GM21619 (cell line): ENCODE measurements at regions not wholly inside any gene's neighbourhood (a gene's known extent, or its start where the extent isn't known, plus 50 kb on each side); places are given as distances from the start of the nearest gene placed in this dataset.
"Not testable (repeated sequence)": the region's sequence is repeated elsewhere in the genome, so short reads cannot be mapped to it uniquely, and the experiment has no call there.

Source experiments
- ATAC-seq: cut with Tn5 transposase; IDR thresholded peaks from one replicate; pipeline ENCODE4 v1.9.1; 2021; ENCODE audit not compliant: unreplicated experiment

GRCh38 chr4:110364911-110365520, 110.9 kb upstream of the ENPEP start:
- ATAC-seq, result no peak

- no peak for ATAC-seq
Measured at GRCh38 chr4:110361921-110362320, 114.0 kb upstream of the ENPEP start.

- no peak for ATAC-seq
Measured at GRCh38 chr4:110359076-110359475, 116.9 kb upstream of the ENPEP start.

GRCh38 chr4:110357521-110357920, 118.4 kb upstream of the ENPEP start:
- ATAC-seq, result no peak

- no peak for ATAC-seq
Measured at GRCh38 chr4:110354460-110354859, 121.5 kb upstream of the ENPEP start.

GRCh38 chr4:110352670-110353442, 123.1 kb upstream of the ENPEP start:
- ATAC-seq, result no peak

- no peak for ATAC-seq
Measured at GRCh38 chr4:110348711-110349383, 127.1 kb upstream of the ENPEP start.

GRCh38 chr4:110347805-110348204, 128.2 kb upstream of the ENPEP start:
- ATAC-seq, result no peak

- ATAC-seq, result no peak
Measured at GRCh38 chr4:110344165-110344564, 131.8 kb upstream of the ENPEP start.

GRCh38 chr4:110343534-110343933, 132.4 kb upstream of the ENPEP start:
- ATAC-seq, result no peak

GRCh38 chr4:110341118-110341517, 134.8 kb upstream of the ENPEP start:
- peak; percentile 59 for ATAC-seq

GRCh38 chr4:110335399-110335798, 137.0 kb upstream of the ELOVL6 start:
- ATAC-seq, result no peak

GRCh38 chr4:110332483-110332882, 134.1 kb upstream of the ELOVL6 start:
- no peak for ATAC-seq

GRCh38 chr4:110326426-110326825, 128.0 kb upstream of the ELOVL6 start:
- not testable (repeated sequence) for ATAC-seq

- peak; percentile 72 for ATAC-seq
Measured at GRCh38 chr4:110310795-110311194, 112.4 kb upstream of the ELOVL6 start.

- ATAC-seq, result no peak
Measured at GRCh38 chr4:110309675-110310074, 111.3 kb upstream of the ELOVL6 start.

GRCh38 chr4:110306303-110306702, 107.9 kb upstream of the ELOVL6 start:
- no peak for ATAC-seq

GRCh38 chr4:110305455-110305854, 107.0 kb upstream of the ELOVL6 start:
- ATAC-seq, result no peak

- peak; percentile 85 for ATAC-seq
Measured at GRCh38 chr4:110296892-110297291, 98.5 kb upstream of the ELOVL6 start.

- ATAC-seq, result no peak
Measured at GRCh38 chr4:110294165-110294564, 95.8 kb upstream of the ELOVL6 start.

GRCh38 chr4:110292994-110293744, 94.8 kb upstream of the ELOVL6 start:
- no peak for ATAC-seq
